Thyroid gland (tissue), 4 donors: ENCODE measurements at regions not wholly inside any gene's neighbourhood (a gene's known extent, or its start where the extent isn't known, plus 50 kb on each side); places are given as distances from the start of the nearest gene placed in this dataset.

Experiments
- DNase-seq, 2 donors: peaks; one replicate each; pipeline ENCODE4 v3.0.0-alpha.2; 2019
- H3K27ac ChIP-seq, 3 donors: fragments of 200-600 bp; sonication (generic); 1 replicate in 2 of 3; 2 replicates in 1 of 3; pipeline ENCODE4 v1.5.1; 2016 to 2019; ENCODE audit warnings: mild to moderate bottlenecking in 1 of 3, moderate library complexity in 1 of 3
- H3K27me3 ChIP-seq: fragments of 200-600 bp; sonication (generic); one replicate; pipeline ENCODE4 v1.5.1; 2019
- H3K36me3 ChIP-seq, 2 donors: fragments of 200-600 bp; sonication (generic); one replicate each; pipeline ENCODE4 v1.5.1; 2016 to 2019
- H3K4me1 ChIP-seq, 2 donors: fragments of 200-600 bp; sonication (generic); one replicate each; pipeline ENCODE4 v1.5.1; 2017 to 2019
- H3K4me3 ChIP-seq, 3 donors: fragments of 200-600 bp; sonication (generic); replicated peaks in 1 of 3; 1 replicate in 2 of 3; 2 replicates in 1 of 3; pipeline ENCODE4 v1.5.1; 2016; ENCODE audit warnings: mild to moderate bottlenecking in 1 of 3
- H3K9me3 ChIP-seq: fragments of 200-600 bp; sonication (generic); one replicate; pipeline ENCODE4 v1.5.1; 2017
- CTCF ChIP-seq, 6 experiments: fragments of 200-600 bp in 3 of 6; fragments of 450-650 bp in 3 of 6; sonication (generic) in 3 of 6; IDR thresholded peaks; one replicate each; pipeline ENCODE4 v1.5.1; 2016 to 2019; ENCODE audit warnings: antibody characterized with exemption in 6 of 6, mild to moderate bottlenecking in 2 of 6, inconsistent platforms in 1 of 6, moderate library complexity in 1 of 6
- POLR2A ChIP-seq, 2 donors: fragments of 450-650 bp; IDR thresholded peaks; one replicate each; pipeline ENCODE4 v1.6.1; 2017; ENCODE audit warnings: antibody characterized with exemption in 2 of 2, mild to moderate bottlenecking in 2 of 2, moderate library complexity in 1 of 2
- whole genome bisulfite sequencing, 2 donors: methylation state at CpG; one replicate each; pipeline ENCODE4 v1.1.5; 2017; 5-methylcytosine and 5-hydroxymethylcytosine counted together
- intact Hi-C: fragments of 100-400 bp; cut with DNase I; formaldehyde crosslinking; loops from one replicate; pipeline ENCODE4 v1.15.1; 2023

- no peaks in the 10 kb centered on the region for H3K36me3 ChIP-seq
- intact Hi-C loops, result no loop called here
- H3K4me1 ChIP-seq, result no peaks in the 10 kb centered on the region
- no peak for TF ChIP-seq CTCF (IDR thresholded peaks at IDR 0.05)
- TF ChIP-seq POLR2A (IDR thresholded peaks at IDR 0.05), result no peak
- DNase-seq, result no peak
- H3K27me3 ChIP-seq, result no peaks in the 10 kb centered on the region
- H3K27ac ChIP-seq, result no peak overlapping the region
- H3K4me3 ChIP-seq, result no peak overlapping the region
- H3K9me3 ChIP-seq, result no peaks in the 10 kb centered on the region
These were observed 213.3 kb downstream of the CBLN4 start for GRCh38 chr20:55792049-55792448.

GRCh38 chr20:55790178-55790577 is 215.1 kb downstream of the CBLN4 start:
- Histone ChIP-seq H3K9me3 (no peaks in the 10 kb centered on the region), H3K27ac (no peak overlapping the region), H3K36me3 (no peaks in the 10 kb centered on the region), H3K4me3 (no peak overlapping the region), H3K4me1 (no peaks in the 10 kb centered on the region), H3K27me3 (no peaks in the 10 kb centered on the region)
- no peak for TF ChIP-seq POLR2A (IDR thresholded peaks at IDR 0.05)
- no peak for TF ChIP-seq CTCF (IDR thresholded peaks at IDR 0.05)
- no peak for DNase-seq
- intact Hi-C loops, result no loop called here
- 82% methylated on average over 6 of the region's 6 CpGs for WGBS, 2 donors

- no peak overlapping the region for H3K27ac ChIP-seq
- H3K4me1 ChIP-seq, result no peaks in the 10 kb centered on the region
- no peak overlapping the region for H3K4me3 ChIP-seq
- TF ChIP-seq POLR2A (IDR thresholded peaks at IDR 0.05) (no peak), CTCF (IDR thresholded peaks at IDR 0.05) (no peak)
- DNase-seq, result no peak
- H3K36me3 ChIP-seq, result no peaks in the 10 kb centered on the region
- intact Hi-C loops, result no loop called here
- 57 to 70% methylated on average over 2 of the region's 2 CpGs for WGBS, 2 donors
- no peaks in the 10 kb centered on the region for H3K27me3 ChIP-seq
- H3K9me3 ChIP-seq, result no peaks in the 10 kb centered on the region
These were observed 221.3 kb downstream of the CBLN4 start for GRCh38 chr20:55784036-55784435.

- no peak for DNase-seq
- Histone ChIP-seq H3K27ac (no peak overlapping the region), H3K27me3 (no peaks in the 10 kb centered on the region), H3K4me3 (no peak overlapping the region), H3K9me3 (no peaks in the 10 kb centered on the region), H3K4me1 (no peaks in the 10 kb centered on the region), H3K36me3 (no peaks in the 10 kb centered on the region)
- intact Hi-C loops, result no loop called here
- TF ChIP-seq CTCF (IDR thresholded peaks at IDR 0.05) (no peak), POLR2A (IDR thresholded peaks at IDR 0.05) (no peak)
- 76 to 78% methylated on average over 3 of the region's 3 CpGs for WGBS, 2 donors
These were observed 221.9 kb downstream of the CBLN4 start for GRCh38 chr20:55783381-55783780.

GRCh38 chr20:55782912-55783253 is 222.4 kb downstream of the CBLN4 start:
- Histone ChIP-seq H3K27ac (no peak overlapping the region), H3K27me3 (no peaks in the 10 kb centered on the region), H3K4me1 (no peaks in the 10 kb centered on the region), H3K36me3 (no peaks in the 10 kb centered on the region), H3K9me3 (no peaks in the 10 kb centered on the region), H3K4me3 (no peak overlapping the region)
- no peak for DNase-seq
- intact Hi-C loops, result no loop called here
- WGBS, 2 donors, result 40 to 42% methylated on average over 8 of the region's 8 CpGs
- no peak for TF ChIP-seq POLR2A (IDR thresholded peaks at IDR 0.05)
- no peak for TF ChIP-seq CTCF (IDR thresholded peaks at IDR 0.05)
